CD14-positive monocyte (primary cell): ENCODE measurements at regions not wholly inside any gene's neighbourhood (a gene's known extent, or its start where the extent isn't known, plus 50 kb on each side); places are given as distances from the start of the nearest gene placed in this dataset.

Experiments used
- DNase-seq, 3 donors: peaks; one replicate each; pipeline ENCODE4 v3.0.0-alpha.2; 2011 to 2022
- H2AFZ ChIP-seq: 2 replicates; pipeline ENCODE4 v1.6.0; 2012; ENCODE audit warnings: mild to moderate bottlenecking, low read depth, low read length, inconsistent platforms; ENCODE audit not compliant: insufficient read depth, poor library complexity, severe bottlenecking
- H3K27ac ChIP-seq, 2 donors: 1 replicate in 1 of 2; 2 replicates in 1 of 2; pipeline ENCODE4 v1.5.1; 2012 to 2013; ENCODE audit warnings: low read length in 2 of 2, control low read depth in 1 of 2, inconsistent platforms in 1 of 2, low read depth in 1 of 2, mild to moderate bottlenecking in 1 of 2
- H3K27me3 ChIP-seq, 2 donors: one replicate each; pipeline versions ENCODE4 v1.6.0 to v1.6.1; 2011 to 2013; ENCODE audit warnings: low read length in 2 of 2; ENCODE audit not compliant: control insufficient read depth in 2 of 2, insufficient read depth in 2 of 2
- H3K36me3 ChIP-seq, 2 donors: replicated peaks in 1 of 2; 1 replicate in 1 of 2; 2 replicates in 1 of 2; pipeline versions ENCODE4 v1.5.1 to v1.6.1; 2012 to 2013; ENCODE audit warnings: low read length in 2 of 2, control low read depth in 1 of 2, inconsistent platforms in 1 of 2, mild to moderate bottlenecking in 1 of 2; ENCODE audit not compliant: insufficient read depth in 2 of 2, control insufficient read depth in 1 of 2
- H3K4me1 ChIP-seq, 2 donors: 1 replicate in 1 of 2; 2 replicates in 1 of 2; pipeline versions ENCODE4 v1.5.1 to v1.6.1; 2012 to 2013; ENCODE audit warnings: low read length in 2 of 2, control low read depth in 1 of 2, inconsistent platforms in 1 of 2, mild to moderate bottlenecking in 1 of 2, moderate library complexity in 1 of 2; ENCODE audit not compliant: insufficient read depth in 2 of 2, control insufficient read depth in 1 of 2
- H3K4me2 ChIP-seq: replicated peaks from 2 replicates; pipeline ENCODE3; 2012; ENCODE audit warnings: low read length, moderate library complexity, mild to moderate bottlenecking; ENCODE audit not compliant: poor library complexity, severe bottlenecking; ENCODE audit errors: extremely low read depth
- H3K4me3 ChIP-seq, 3 experiments: fragments of 200-600 bp in 1 of 3; sonication (generic) in 1 of 3; replicated peaks in 1 of 3; 1 replicate in 2 of 3; 2 replicates in 1 of 3; pipeline ENCODE4 v1.5.1; 2011 to 2013; ENCODE audit warnings: low read length in 3 of 3, mild to moderate bottlenecking in 3 of 3, control low read depth in 2 of 3, low read depth in 2 of 3, inconsistent platforms in 1 of 3, moderate library complexity in 1 of 3
- H3K79me2 ChIP-seq: 2 replicates; pipeline ENCODE4 v1.6.0; 2012; ENCODE audit warnings: mild to moderate bottlenecking, control low read depth, inconsistent platforms, low read length, moderate library complexity; ENCODE audit not compliant: insufficient read depth
- H3K9ac ChIP-seq: 2 replicates; pipeline ENCODE4 v1.6.0; 2017; ENCODE audit warnings: low read length, mild to moderate bottlenecking; ENCODE audit not compliant: insufficient read depth, poor library complexity, severe bottlenecking
- H3K9me3 ChIP-seq, 2 donors: replicated peaks in 1 of 2; 1 replicate in 1 of 2; 2 replicates in 1 of 2; pipeline versions ENCODE4 v1.5.1 to v1.6.1; 2012 to 2013; ENCODE audit warnings: low read length in 2 of 2, control low read depth in 1 of 2; ENCODE audit not compliant: control insufficient read depth in 1 of 2, insufficient read depth in 1 of 2
- H4K20me1 ChIP-seq: 2 replicates; pipeline ENCODE4 v1.6.0; 2012; ENCODE audit warnings: mild to moderate bottlenecking, low read length, control low read depth, moderate library complexity; ENCODE audit not compliant: insufficient read depth
- H3K27ac Mint-ChIP-seq, 7 donors: one replicate each; pipeline ENCODE4 v1.8.0; 2020; ENCODE audit warnings: mild to moderate bottlenecking in 7 of 7, mixed read lengths in 7 of 7, moderate library complexity in 6 of 7, inconsistent platforms in 2 of 7
- H3K27me3 Mint-ChIP-seq, 3 donors: one replicate each; pipeline ENCODE4 v1.8.0; 2021 to 2022; ENCODE audit warnings: low read depth in 3 of 3, mild to moderate bottlenecking in 3 of 3, mixed read lengths in 3 of 3, moderate library complexity in 3 of 3, inconsistent platforms in 1 of 3
- H3K36me3 Mint-ChIP-seq, 2 donors: one replicate each; pipeline ENCODE4 v1.8.0; 2020; ENCODE audit warnings: mixed read lengths in 2 of 2, inconsistent platforms in 1 of 2, mild to moderate bottlenecking in 1 of 2
- H3K4me1 Mint-ChIP-seq: one replicate; pipeline ENCODE4 v1.8.0; 2020; ENCODE audit warnings: mild to moderate bottlenecking, mixed read lengths
- H3K4me3 Mint-ChIP-seq, 2 donors: one replicate each; pipeline ENCODE4 v1.8.0; 2020; ENCODE audit warnings: mild to moderate bottlenecking in 2 of 2, mixed read lengths in 2 of 2, moderate library complexity in 1 of 2
- H3K9me3 Mint-ChIP-seq, 7 donors: one replicate each; pipeline ENCODE4 v1.8.0; 2020 to 2022; ENCODE audit warnings: mixed read lengths in 7 of 7, mild to moderate bottlenecking in 6 of 7, moderate library complexity in 6 of 7, inconsistent platforms in 2 of 7
- WGBS: methylation state at CpG from one replicate; pipeline ENCODE4 v1.1.5; 2013; ENCODE audit warnings: missing lambda C conversion rate; ENCODE audit not compliant: insufficient coverage; 5-methylcytosine and 5-hydroxymethylcytosine counted together
- intact Hi-C, 2 donors: fragments of 100-400 bp; cut with micrococcal nuclease; formaldehyde crosslinking; loops; one replicate each; pipeline versions ENCODE4 v1.15.0 to v1.15.1; 2023
- TF ChIP-seq, protein P1 (sequence below): fragments of 200-600 bp; IDR thresholded peaks from one replicate; pipeline ENCODE4 v1.8.0; 2022; ENCODE audit warnings: antibody characterized with exemption, mild to moderate bottlenecking

GRCh38 chr14:80133457-80133856, 77.8 kb downstream of the DIO2 start:
- TF ChIP-seq, protein P1, sequence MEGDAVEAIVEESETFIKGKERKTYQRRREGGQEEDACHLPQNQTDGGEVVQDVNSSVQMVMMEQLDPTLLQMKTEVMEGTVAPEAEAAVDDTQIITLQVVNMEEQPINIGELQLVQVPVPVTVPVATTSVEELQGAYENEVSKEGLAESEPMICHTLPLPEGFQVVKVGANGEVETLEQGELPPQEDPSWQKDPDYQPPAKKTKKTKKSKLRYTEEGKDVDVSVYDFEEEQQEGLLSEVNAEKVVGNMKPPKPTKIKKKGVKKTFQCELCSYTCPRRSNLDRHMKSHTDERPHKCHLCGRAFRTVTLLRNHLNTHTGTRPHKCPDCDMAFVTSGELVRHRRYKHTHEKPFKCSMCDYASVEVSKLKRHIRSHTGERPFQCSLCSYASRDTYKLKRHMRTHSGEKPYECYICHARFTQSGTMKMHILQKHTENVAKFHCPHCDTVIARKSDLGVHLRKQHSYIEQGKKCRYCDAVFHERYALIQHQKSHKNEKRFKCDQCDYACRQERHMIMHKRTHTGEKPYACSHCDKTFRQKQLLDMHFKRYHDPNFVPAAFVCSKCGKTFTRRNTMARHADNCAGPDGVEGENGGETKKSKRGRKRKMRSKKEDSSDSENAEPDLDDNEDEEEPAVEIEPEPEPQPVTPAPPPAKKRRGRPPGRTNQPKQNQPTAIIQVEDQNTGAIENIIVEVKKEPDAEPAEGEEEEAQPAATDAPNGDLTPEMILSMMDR = no peak
- Histone ChIP-seq H3K36me3 (no peaks in the 10 kb centered on the region), H3K9ac (no peak overlapping the region), H2AFZ (no peak overlapping the region), H3K4me2 (no peak overlapping the region), H3K4me3 (no peak overlapping the region), H3K27ac (no peak overlapping the region), H4K20me1 (no peaks in the 10 kb centered on the region), H3K4me1 (no peaks in the 10 kb centered on the region), H3K79me2 (no peaks in the 10 kb centered on the region), H3K27me3 (no peaks in the 10 kb centered on the region), H3K9me3 (peaks cover 12 to 44% of the 10 kb centered on the region in 2 donors)
- Mint-ChIP-seq H3K4me1 (no peaks in the 10 kb centered on the region), H3K4me3 (no peak overlapping the region), H3K36me3 (no peaks in the 10 kb centered on the region), H3K27me3 (no peaks in the 10 kb centered on the region), H3K9me3 (peaks cover 3 to 16% (median 8%) of the 10 kb centered on the region in 7 donors), H3K27ac (no peak overlapping the region)
- no peak for DNase-seq
- WGBS = no CpG with 5 or more reads among the region's 3 CpGs
- intact Hi-C loops = no loop called here

GRCh38 chr14:80127466-80127865, 83.8 kb downstream of the DIO2 start:
- TF ChIP-seq, protein P1 = no peak
- H4K20me1 ChIP-seq = no peaks in the 10 kb centered on the region
- no peak overlapping the region for H2AFZ ChIP-seq
- no peaks in the 10 kb centered on the region for H3K79me2 ChIP-seq
- intact Hi-C loops = no loop called here
- no peak overlapping the region for H3K4me3 Mint-ChIP-seq
- H3K4me2 ChIP-seq = no peak overlapping the region
- H3K9me3 ChIP-seq = peaks cover 4 to 26% of the 10 kb centered on the region in 2 donors
- peaks cover 3 to 16% (median 5%) of the 10 kb centered on the region in 7 donors for H3K9me3 Mint-ChIP-seq
- no peaks in the 10 kb centered on the region for H3K4me1 ChIP-seq
- H3K9ac ChIP-seq = no peak overlapping the region
- H3K36me3 Mint-ChIP-seq = no peaks in the 10 kb centered on the region
- no peaks in the 10 kb centered on the region for H3K36me3 ChIP-seq
- no peaks in the 10 kb centered on the region for H3K27me3 Mint-ChIP-seq
- no peaks in the 10 kb centered on the region for H3K27me3 ChIP-seq
- H3K27ac Mint-ChIP-seq = no peak overlapping the region
- no peak overlapping the region for H3K27ac ChIP-seq
- H3K4me1 Mint-ChIP-seq = no peaks in the 10 kb centered on the region
- H3K4me3 ChIP-seq = no peak overlapping the region
- DNase-seq = no peak
